ENCODE measurements at regions not wholly inside any gene's neighbourhood (a gene's known extent, or its start where the extent isn't known, plus 50 kb on each side); places are given as distances from the start of the nearest gene placed in this dataset.

DNA sequence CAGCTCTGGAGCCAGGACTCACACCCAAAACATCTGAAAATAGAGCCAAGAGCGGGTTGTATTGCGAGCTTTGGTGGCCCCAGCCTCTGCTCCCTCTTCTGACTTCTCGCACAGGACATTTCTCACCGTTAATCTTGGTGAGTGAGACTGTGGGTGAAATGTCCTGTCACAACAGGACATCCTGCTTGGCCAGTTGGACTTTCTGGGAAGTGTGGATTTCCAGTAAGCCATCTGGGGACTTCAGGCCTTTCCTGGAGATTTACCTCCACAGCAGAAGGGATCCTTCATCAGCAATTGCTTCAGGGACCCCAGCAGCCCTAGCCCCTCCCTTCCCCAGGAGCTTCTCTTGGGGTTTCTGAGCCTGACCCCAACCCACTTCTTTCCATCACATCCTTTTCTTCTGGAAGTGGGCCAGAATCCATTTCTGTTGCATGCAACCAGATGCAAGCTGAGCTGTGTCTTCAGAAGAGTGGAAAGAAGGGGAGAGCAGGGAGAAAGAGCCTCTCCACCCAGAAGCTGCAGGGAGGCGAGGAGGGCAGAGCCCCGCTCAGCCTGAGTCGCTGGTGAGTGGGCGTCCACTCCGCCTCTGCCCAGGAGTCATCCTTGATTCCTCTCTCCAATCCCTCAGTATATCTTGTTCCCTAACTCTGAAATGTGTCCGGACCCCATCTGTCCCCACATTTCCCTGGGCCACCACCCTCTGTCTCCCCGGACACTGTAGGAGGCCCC, 50.3 kb upstream of the GADD45G start:
- DNase-seq, result no peak
- TF ChIP-seq, protein P1, sequence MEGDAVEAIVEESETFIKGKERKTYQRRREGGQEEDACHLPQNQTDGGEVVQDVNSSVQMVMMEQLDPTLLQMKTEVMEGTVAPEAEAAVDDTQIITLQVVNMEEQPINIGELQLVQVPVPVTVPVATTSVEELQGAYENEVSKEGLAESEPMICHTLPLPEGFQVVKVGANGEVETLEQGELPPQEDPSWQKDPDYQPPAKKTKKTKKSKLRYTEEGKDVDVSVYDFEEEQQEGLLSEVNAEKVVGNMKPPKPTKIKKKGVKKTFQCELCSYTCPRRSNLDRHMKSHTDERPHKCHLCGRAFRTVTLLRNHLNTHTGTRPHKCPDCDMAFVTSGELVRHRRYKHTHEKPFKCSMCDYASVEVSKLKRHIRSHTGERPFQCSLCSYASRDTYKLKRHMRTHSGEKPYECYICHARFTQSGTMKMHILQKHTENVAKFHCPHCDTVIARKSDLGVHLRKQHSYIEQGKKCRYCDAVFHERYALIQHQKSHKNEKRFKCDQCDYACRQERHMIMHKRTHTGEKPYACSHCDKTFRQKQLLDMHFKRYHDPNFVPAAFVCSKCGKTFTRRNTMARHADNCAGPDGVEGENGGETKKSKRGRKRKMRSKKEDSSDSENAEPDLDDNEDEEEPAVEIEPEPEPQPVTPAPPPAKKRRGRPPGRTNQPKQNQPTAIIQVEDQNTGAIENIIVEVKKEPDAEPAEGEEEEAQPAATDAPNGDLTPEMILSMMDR (IDR thresholded peaks at IDR 0.05), result no peak
- TF ChIP-seq POLR2AphosphoS5 (IDR thresholded peaks at IDR 0.05) (no peak), POLR2A (IDR thresholded peaks at IDR 0.05) (no peak), EP300 (IDR thresholded peaks at IDR 0.05) (no peak)
- intact Hi-C loops (cut with DNase I), result no loop called here
- peaks cover 0 to 2% (median 0%) of the 10 kb centered on the region in 4 donors for H3K9me3 ChIP-seq
- H3K4me3 ChIP-seq, result no peak overlapping the region
- H3K27ac ChIP-seq, result no peak overlapping the region
- H3K27me3 ChIP-seq, result no peaks in the 10 kb centered on the region
- no peaks in the 10 kb centered on the region for H3K36me3 ChIP-seq
- 95% methylated on average over 11 of the region's 11 CpGs for WGBS, 2 donors
- no peaks in the 10 kb centered on the region for H3K4me1 ChIP-seq

DNA sequence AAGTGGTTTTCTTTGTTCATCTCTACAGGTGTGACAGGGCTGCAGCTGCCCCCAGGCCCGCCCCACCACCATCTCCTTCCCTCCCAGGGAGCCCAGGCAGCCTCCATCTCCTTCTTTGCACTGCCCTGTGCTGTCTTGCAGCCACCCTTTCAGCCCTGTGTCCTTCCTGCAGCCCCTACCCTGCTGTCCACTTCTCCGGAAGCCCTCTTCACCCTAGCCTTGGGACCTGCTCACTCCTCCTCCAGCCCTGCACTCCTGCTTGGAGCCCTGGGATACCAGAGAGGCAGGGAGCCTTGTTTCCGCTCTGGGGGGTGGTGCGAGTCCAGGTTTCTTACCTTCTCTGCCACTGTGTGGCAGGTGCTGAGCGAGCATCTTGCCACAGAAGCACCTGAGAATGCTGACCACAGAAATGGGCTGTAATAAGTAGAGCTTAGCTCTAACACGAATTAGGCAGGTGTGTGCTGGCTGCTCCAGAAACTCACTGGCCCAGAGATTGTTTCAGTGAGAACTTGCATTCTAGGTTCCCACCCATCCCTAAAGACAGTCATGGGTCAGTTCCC, 51.3 kb upstream of the GADD45G start:
- Histone ChIP-seq H3K4me1 (no peaks in the 10 kb centered on the region), H3K9me3 (peaks cover 0 to 2% (median 0%) of the 10 kb centered on the region in 4 donors), H3K4me3 (no peak overlapping the region), H3K27ac (no peak overlapping the region), H3K36me3 (no peaks in the 10 kb centered on the region), H3K27me3 (no peaks in the 10 kb centered on the region)
- 90 to 94% methylated on average over 6 of the region's 6 CpGs for WGBS, 2 donors
- intact Hi-C loops (cut with DNase I), result no loop called here
- TF ChIP-seq, protein P1 (IDR thresholded peaks at IDR 0.05), result no peak
- no peak for TF ChIP-seq POLR2AphosphoS5 (IDR thresholded peaks at IDR 0.05)
- no peak for TF ChIP-seq EP300 (IDR thresholded peaks at IDR 0.05)
- TF ChIP-seq POLR2A (IDR thresholded peaks at IDR 0.05), result no peak
- DNase-seq, result no peak

DNA sequence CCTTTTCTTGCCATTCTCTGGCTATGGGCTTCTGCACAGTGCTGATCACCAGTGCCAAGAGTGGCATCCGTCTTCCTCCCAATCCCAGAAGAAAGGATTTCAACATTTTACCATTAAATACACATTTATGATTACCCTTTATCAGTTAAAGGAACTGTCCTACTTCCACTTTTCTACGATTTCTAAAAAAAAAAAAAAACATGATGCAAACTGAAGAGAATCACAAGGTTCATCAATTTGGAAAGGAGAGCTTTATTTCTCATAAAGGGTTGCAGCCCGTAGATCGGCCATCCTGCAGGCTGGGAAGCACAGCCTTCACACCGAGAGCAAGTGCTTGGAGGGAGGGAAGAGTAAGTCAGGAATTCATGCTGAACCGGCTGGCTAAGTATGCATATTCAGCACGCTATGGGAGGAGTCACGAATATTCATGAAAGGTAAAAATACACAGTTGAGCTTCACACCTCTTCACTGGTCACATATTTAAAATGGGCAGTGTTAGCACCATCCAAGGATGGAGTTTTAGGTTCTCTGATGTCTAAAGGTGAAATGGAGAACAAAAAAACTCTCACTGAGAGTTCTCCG, 52.5 kb upstream of the SEMA4D start:
- TF ChIP-seq EP300 (IDR thresholded peaks at IDR 0.05) (no peak), POLR2AphosphoS5 (IDR thresholded peaks at IDR 0.05) (no peak), POLR2A (IDR thresholded peaks at IDR 0.05) (no peak)
- TF ChIP-seq, protein P1 (IDR thresholded peaks at IDR 0.05), result no peak
- no peaks in the 10 kb centered on the region for H3K27me3 ChIP-seq
- H3K4me3 ChIP-seq, result no peak overlapping the region
- 70 to 74% methylated on average over 9 of the region's 9 CpGs for WGBS, 2 donors
- intact Hi-C loops (cut with DNase I), result no loop called here
- H3K36me3 ChIP-seq, result no peaks in the 10 kb centered on the region
- H3K9me3 ChIP-seq, result peaks cover 0 to 2% (median 0%) of the 10 kb centered on the region in 4 donors
- H3K27ac ChIP-seq, result no peak overlapping the region
- no peaks in the 10 kb centered on the region for H3K4me1 ChIP-seq
- no peak for DNase-seq

- H3K4me1 ChIP-seq, result no peaks in the 10 kb centered on the region
- H3K36me3 ChIP-seq, result no peaks in the 10 kb centered on the region
- peaks cover 0 to 3% (median 0%) of the 10 kb centered on the region in 4 donors for H3K9me3 ChIP-seq
- DNase-seq, result peak; percentile 82
- WGBS, 2 donors, result 24% methylated on average over 5 of the region's 5 CpGs
- H3K27ac ChIP-seq, result no peak overlapping the region
- H3K4me3 ChIP-seq, result no peak overlapping the region
- intact Hi-C loops (cut with DNase I), result loop anchor here (2.0 to 10.0 kb wide), 2 partner anchors 164 to 230 kb away; partner anchors contain the start of gene SECISBP2
- H3K27me3 ChIP-seq, result no peaks in the 10 kb centered on the region
- TF ChIP-seq, protein P1 (IDR thresholded peaks at IDR 0.05), result peak; percentile 49 to 80 (median 66)
- no peak for TF ChIP-seq POLR2A (IDR thresholded peaks at IDR 0.05)
These were observed 51.2 kb upstream of the SEMA4D start for GRCh38 chr9:89549031-89549644.

Measured in sigmoid colon (tissue), 6 donors.